Mesothelial cell of epicardium (in vitro differentiated cells): ENCODE measurements at regions not wholly inside any gene's neighbourhood (a gene's known extent, or its start where the extent isn't known, plus 50 kb on each side); places are given as distances from the start of the nearest gene placed in this dataset.
"Not testable (repeated sequence)": the region's sequence is repeated elsewhere in the genome, so short reads cannot be mapped to it uniquely, and the experiment has no call there.

ENCODE experiments used
- DNase-seq, 2 experiments: peaks; one replicate each; pipeline ENCODE4 v3.0.0; 2021; ENCODE audit warnings: low spot score in 2 of 2; ENCODE audit not compliant: unreplicated experiment in 2 of 2
- H3K27ac Mint-ChIP-seq: 2 replicates; pipeline ENCODE4 v1.8.0; 2021; ENCODE audit warnings: mixed read lengths
- H3K27me3 Mint-ChIP-seq: 2 replicates; pipeline ENCODE4 v1.8.0; 2021; ENCODE audit warnings: low read depth, mixed read lengths
- H3K36me3 Mint-ChIP-seq: 2 replicates; pipeline ENCODE4 v1.8.0; 2021; ENCODE audit warnings: mixed read lengths
- H3K4me1 Mint-ChIP-seq: 2 replicates; pipeline ENCODE4 v1.8.0; 2021; ENCODE audit warnings: mixed read lengths
- H3K4me3 Mint-ChIP-seq: 2 replicates; pipeline ENCODE4 v1.8.0; 2021; ENCODE audit warnings: mild to moderate bottlenecking, moderate library complexity, mixed read lengths
- H3K9me3 Mint-ChIP-seq: 2 replicates; pipeline ENCODE4 v1.8.0; 2021; ENCODE audit warnings: mixed read lengths
- TF ChIP-seq, protein P1 (sequence below): fragments of 200-600 bp; sonication (generic); IDR thresholded peaks from one replicate; pipeline ENCODE4 v1.5.0; 2021; ENCODE audit warnings: antibody characterized with exemption; ENCODE audit not compliant: unreplicated experiment

DNA sequence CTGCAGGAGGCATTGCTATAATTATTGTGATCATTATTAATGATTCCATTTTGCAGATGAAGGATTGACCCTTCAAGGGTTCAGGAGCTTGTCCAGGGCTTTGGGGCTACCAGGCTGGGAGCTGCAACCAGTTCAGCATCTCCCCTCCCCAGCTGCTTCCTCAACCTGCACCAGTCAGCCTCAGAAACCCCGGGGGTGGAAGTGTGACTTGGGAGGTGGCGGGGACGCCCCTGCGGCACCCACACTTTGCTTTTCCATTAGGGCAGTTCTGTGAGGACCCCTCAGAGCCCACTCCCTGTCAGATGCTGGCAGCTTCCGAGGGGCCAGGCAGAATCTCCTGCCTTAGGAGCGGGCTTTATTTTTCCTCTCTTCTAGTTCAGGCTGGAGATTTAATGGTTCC is 85.6 kb downstream of the OLFM1 start:
- Mint-ChIP-seq H3K27ac (no peak overlapping the region), H3K9me3 (no peaks in the 10 kb centered on the region), H3K27me3 (peaks cover 56% of the 10 kb centered on the region), H3K4me1 (no peaks in the 10 kb centered on the region), H3K4me3 (no peak overlapping the region), H3K36me3 (no peaks in the 10 kb centered on the region)
- no peak for DNase-seq
- TF ChIP-seq, protein P1, sequence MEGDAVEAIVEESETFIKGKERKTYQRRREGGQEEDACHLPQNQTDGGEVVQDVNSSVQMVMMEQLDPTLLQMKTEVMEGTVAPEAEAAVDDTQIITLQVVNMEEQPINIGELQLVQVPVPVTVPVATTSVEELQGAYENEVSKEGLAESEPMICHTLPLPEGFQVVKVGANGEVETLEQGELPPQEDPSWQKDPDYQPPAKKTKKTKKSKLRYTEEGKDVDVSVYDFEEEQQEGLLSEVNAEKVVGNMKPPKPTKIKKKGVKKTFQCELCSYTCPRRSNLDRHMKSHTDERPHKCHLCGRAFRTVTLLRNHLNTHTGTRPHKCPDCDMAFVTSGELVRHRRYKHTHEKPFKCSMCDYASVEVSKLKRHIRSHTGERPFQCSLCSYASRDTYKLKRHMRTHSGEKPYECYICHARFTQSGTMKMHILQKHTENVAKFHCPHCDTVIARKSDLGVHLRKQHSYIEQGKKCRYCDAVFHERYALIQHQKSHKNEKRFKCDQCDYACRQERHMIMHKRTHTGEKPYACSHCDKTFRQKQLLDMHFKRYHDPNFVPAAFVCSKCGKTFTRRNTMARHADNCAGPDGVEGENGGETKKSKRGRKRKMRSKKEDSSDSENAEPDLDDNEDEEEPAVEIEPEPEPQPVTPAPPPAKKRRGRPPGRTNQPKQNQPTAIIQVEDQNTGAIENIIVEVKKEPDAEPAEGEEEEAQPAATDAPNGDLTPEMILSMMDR = no peak

DNA sequence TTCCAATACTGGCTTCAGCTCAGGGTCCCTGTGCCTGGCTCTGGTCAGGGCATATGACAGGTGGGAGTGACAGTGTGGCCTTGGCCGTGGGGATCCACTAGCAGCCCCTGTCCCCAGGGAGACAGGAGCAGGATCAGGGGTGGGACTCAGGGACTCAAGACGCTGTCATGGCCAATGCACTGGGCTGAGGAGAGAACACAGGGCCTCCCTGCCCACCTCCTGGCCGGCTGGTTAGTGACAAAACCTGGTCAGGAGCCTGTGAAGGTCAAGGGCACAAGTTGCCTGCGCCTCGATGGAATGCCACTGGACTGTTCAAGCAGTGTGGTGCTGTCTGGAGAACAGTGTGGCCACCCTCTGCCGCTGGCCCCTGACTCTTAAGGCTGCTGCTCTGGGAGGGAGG is 86.8 kb downstream of the OLFM1 start:
- no peaks in the 10 kb centered on the region for H3K9me3 Mint-ChIP-seq
- H3K27me3 Mint-ChIP-seq = peaks cover 48% of the 10 kb centered on the region
- no peaks in the 10 kb centered on the region for H3K36me3 Mint-ChIP-seq
- H3K27ac Mint-ChIP-seq = no peak overlapping the region
- no peak overlapping the region for H3K4me3 Mint-ChIP-seq
- DNase-seq = no peak
- H3K4me1 Mint-ChIP-seq = no peaks in the 10 kb centered on the region
- TF ChIP-seq, protein P1 = no peak

DNA sequence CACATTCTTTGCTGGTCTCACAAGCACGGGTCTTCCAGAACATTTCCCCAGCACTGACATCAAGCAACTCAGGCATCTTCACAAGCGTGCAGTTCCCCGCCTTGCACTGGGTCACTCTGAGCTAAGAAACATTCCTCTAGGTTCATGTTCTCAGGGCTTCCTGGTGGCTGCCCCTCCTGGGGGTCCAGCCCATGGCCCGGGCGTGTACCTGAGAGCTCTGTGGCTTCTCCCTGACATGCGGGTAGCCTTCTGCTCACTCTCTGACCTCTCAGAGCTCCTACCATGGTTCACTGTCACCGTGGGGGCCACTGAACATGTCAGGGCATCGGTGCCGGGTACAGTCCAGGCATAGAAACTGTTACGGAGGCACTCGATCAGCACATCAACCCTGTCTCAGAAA is 87.5 kb downstream of the OLFM1 start:
- TF ChIP-seq, protein P1 = no peak
- Mint-ChIP-seq H3K27me3 (peaks cover 42% of the 10 kb centered on the region), H3K36me3 (no peaks in the 10 kb centered on the region), H3K27ac (no peak overlapping the region), H3K4me1 (no peaks in the 10 kb centered on the region), H3K4me3 (no peak overlapping the region), H3K9me3 (no peaks in the 10 kb centered on the region)
- DNase-seq = no peak

DNA sequence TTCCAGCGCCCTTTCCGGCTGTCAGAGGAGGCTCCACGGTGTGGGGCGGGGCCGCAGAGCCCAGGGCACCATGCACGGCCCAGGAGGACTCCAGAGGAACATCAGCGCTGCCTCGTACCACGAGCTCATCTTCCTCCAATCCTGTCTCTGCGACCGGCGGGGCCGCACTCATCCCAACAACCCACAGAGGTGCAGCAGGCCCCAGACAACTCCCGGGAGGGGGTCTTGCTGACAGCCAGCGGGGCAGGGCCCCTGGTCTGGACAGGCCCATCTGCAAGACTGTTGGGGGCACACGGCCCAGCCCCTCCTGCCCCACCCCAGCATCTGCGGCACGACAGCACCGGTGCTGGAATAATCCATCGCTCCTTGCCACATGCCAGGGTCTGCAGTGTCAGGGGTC is 88.8 kb downstream of the OLFM1 start:
- no peak for DNase-seq
- no peak overlapping the region for H3K27ac Mint-ChIP-seq
- peaks cover 44% of the 10 kb centered on the region for H3K27me3 Mint-ChIP-seq
- no peaks in the 10 kb centered on the region for H3K9me3 Mint-ChIP-seq
- no peaks in the 10 kb centered on the region for H3K4me1 Mint-ChIP-seq
- no peaks in the 10 kb centered on the region for H3K36me3 Mint-ChIP-seq
- H3K4me3 Mint-ChIP-seq = no peak overlapping the region
- TF ChIP-seq, protein P1 = no peak

DNA sequence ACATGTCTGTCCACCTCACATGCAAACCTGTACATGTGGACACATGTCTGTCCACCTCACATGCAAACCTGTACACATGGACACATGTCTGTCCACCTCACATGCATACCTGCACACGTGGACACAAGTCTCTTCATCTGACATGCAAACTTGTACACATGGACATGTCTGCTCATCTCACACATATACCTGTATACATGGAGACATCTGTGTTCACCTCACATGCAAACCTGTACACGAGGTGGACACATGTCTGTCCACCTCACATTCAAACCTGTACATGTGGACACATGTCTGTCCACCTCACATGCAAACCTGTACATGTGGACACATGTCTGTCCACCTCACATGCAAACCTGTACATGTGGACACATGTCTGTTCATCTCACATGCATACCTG is 90.1 kb downstream of the OLFM1 start:
- H3K27ac Mint-ChIP-seq, DNase-seq, H3K9me3 Mint-ChIP-seq, H3K36me3 Mint-ChIP-seq, H3K4me3 Mint-ChIP-seq, H3K4me1 Mint-ChIP-seq: not testable (repeated sequence)
- peaks cover 48% of the 10 kb centered on the region for H3K27me3 Mint-ChIP-seq

DNA sequence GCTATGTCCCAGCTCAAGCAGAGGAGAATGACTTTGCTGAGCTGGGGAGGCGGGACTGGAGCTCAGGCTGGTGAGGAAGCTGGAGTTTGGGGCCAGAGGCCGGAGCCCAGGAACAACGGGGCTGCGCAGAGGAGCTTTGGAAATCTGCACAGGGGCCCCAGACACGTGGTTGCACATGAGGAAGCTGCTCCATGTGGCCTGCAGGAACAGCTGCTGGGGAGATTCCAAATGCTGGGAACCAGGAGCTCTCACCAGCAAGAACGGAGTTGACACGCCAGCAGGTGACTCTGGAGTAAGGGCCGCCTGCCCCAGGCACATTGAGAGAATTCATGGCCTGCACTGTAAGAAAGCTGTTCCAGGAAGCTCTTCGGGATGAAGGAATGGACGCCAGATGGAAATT is 91.0 kb downstream of the OLFM1 start:
- DNase-seq = no peak
- no peaks in the 10 kb centered on the region for H3K9me3 Mint-ChIP-seq
- H3K4me3 Mint-ChIP-seq = no peak overlapping the region
- no peak overlapping the region for H3K27ac Mint-ChIP-seq
- H3K27me3 Mint-ChIP-seq = peaks cover 44% of the 10 kb centered on the region
- TF ChIP-seq, protein P1 = no peak
- H3K4me1 Mint-ChIP-seq = no peaks in the 10 kb centered on the region
- H3K36me3 Mint-ChIP-seq = no peaks in the 10 kb centered on the region
